ENCODE measurements at regions not wholly inside any gene's neighbourhood (a gene's known extent, or its start where the extent isn't known, plus 50 kb on each side); places are given as distances from the start of the nearest gene placed in this dataset.
"Not testable (repeated sequence)": the region's sequence is repeated elsewhere in the genome, so short reads cannot be mapped to it uniquely, and the experiment has no call there.

- not testable (repeated sequence) for H3K9me3 ChIP-seq (ENCODE audit: low read length); H3K27ac ChIP-seq (ENCODE audit: low read depth, low read length); H3K36me3 ChIP-seq (ENCODE audit: insufficient read depth, low read length); H3K4me3 ChIP-seq (ENCODE audit: low read depth in 1 of 2, low read length in 2 of 2); H3K9ac ChIP-seq (ENCODE audit: low read length); H3K4me1 ChIP-seq (ENCODE audit: insufficient read depth, low read length); H3K27me3 ChIP-seq (ENCODE audit: control insufficient read depth in 1 of 2, insufficient read depth in 2 of 2, low read length in 2 of 2)
These were observed 152.5 kb downstream of the MSN start for GRCh38 chrX:65819983-65820382.

- no peaks in the 10 kb centered on the region for H3K4me1 ChIP-seq (ENCODE audit: insufficient read depth, low read length)
- H3K9me3 ChIP-seq (ENCODE audit: low read length): no peaks in the 10 kb centered on the region
- H3K9ac ChIP-seq (ENCODE audit: low read length): no peak overlapping the region
- no peaks in the 10 kb centered on the region for H3K36me3 ChIP-seq (ENCODE audit: insufficient read depth, low read length)
- no peaks in the 10 kb centered on the region for H3K27me3 ChIP-seq (ENCODE audit: control insufficient read depth in 1 of 2, insufficient read depth in 2 of 2, low read length in 2 of 2)
- H3K4me3 ChIP-seq (ENCODE audit: low read depth in 1 of 2, low read length in 2 of 2): no peak overlapping the region
- H3K27ac ChIP-seq (ENCODE audit: low read depth, low read length): no peak overlapping the region
These were observed 145.8 kb downstream of the MSN start for GRCh38 chrX:65813245-65813644.

GRCh38 chrX:65811558-65812228 lies 144.2 kb downstream of the MSN start:
- no peak overlapping the region for H3K9ac ChIP-seq (ENCODE audit: low read length)
- no peaks in the 10 kb centered on the region for H3K9me3 ChIP-seq (ENCODE audit: low read length)
- H3K4me3 ChIP-seq (ENCODE audit: low read depth in 1 of 2, low read length in 2 of 2): no peak overlapping the region
- no peaks in the 10 kb centered on the region for H3K27me3 ChIP-seq (ENCODE audit: control insufficient read depth in 1 of 2, insufficient read depth in 2 of 2, low read length in 2 of 2)
- no peak overlapping the region for H3K27ac ChIP-seq (ENCODE audit: low read depth, low read length)
- H3K36me3 ChIP-seq (ENCODE audit: insufficient read depth, low read length): no peaks in the 10 kb centered on the region
- H3K4me1 ChIP-seq (ENCODE audit: insufficient read depth, low read length): no peaks in the 10 kb centered on the region

Measured in muscle layer of colon (tissue), 2 donors.